A172 (cell line): ENCODE measurements at regions not wholly inside any gene's neighbourhood (a gene's known extent, or its start where the extent isn't known, plus 50 kb on each side); places are given as distances from the start of the nearest gene placed in this dataset.

Source experiments
- DNase-seq: peaks from one replicate; pipeline ENCODE4 v3.0.0-alpha.2; 2015; ENCODE audit warnings: low spot score

DNA sequence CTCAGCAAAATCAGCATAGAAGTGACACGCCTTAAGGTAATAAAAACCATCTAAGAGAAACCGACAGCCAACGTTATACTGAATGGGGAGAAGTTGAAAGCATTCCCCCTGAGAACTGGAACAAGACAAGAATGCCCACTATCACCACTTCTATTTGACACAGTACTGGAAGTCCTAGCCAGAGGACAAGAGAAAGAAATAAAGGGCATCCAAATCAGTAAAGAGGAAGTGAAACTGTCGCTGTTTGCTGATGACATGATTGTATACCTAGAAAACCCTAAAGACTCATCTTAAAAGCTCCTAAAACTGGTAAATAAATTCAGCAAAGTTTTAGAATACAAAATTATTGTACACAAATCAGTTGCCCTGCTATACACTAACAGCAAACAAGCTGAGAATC lies 393.3 kb downstream of the KIF4B start:
- no peak for DNase-seq

DNA sequence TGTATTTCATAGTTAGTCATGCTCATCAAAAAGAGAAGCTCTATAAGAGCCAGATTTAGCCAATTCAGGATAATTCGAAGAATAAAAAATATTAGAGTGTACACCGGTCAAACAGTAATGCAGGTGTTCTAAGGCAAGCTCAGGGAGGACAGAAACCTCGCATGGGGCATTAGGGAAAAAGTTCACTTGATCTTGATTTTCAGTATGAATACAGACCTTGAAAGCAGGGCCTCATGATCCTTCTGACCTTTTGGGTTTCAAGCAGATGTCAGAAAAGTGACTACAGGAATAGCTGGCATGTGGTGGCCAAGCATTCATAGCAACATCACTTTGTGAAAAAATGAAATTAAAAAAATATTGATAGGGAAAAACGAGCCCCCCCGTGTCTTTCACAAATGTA lies 394.9 kb downstream of the KIF4B start:
- DNase-seq = no peak

DNA sequence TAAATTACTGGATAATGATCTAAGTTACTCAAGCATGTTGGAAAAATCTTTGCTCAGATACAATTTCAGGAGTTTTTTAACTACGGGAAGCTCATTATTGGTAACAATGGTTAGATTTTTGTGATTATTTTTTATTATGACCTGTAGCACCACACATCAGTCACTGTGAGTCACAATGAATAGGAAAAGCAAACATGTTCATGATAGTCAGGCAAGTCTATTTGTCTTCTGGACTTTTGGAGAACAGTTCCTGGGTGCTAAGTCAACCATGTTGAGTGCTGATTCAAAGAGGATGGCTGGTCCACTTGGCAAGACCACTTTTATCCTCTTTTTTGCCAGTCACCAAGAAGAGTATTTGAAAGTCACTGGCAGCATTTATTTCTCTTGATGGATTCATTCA lies 403.2 kb downstream of the KIF4B start:
- DNase-seq = no peak

DNA sequence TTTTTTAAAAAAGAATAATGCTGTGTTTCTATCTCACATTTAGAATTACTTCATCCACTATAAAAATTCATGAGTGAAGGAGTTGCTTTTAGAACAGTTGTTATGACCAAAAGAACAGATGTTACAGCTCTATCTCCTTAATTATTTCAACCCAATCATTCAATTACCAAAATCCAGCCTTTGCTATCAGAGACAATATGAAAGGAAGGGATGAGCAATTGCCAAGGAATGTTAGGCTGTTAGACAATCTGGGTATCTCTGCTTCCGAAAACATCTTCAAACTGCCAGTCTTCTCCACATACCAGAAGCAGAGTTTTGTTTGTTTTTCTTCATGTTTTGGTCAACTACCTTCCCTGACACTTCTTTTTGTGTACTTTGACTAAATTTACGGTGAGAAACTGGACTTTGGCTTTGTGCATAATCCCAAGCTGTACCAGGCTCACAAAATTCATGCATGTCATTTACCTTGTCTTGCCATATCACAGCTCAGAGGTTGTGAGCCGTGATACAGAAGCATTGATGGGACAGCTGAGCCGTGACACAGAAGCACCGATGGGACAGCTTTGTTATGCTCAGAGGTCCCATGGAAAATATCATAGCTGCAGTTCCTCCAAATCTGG lies 405.5 kb downstream of the KIF4B start:
- no peak for DNase-seq

DNA sequence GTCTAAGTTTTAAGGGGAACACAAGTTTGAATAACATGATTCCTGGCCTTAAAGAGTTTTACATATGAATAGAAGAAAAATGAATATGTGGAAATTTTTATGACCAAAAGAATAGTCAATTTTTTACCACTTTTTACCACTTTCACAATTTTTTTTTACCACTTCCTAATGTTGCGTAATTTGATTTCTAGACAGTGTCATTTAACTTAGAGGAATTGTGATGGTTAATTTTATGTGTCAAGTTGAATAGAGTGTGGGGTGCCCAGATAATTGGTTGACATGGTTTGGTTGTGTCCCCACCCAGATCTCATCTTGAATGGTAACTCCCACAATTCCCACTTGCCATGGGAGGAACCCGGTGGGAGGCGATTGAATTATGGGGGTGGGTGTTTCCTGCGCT lies 416.6 kb downstream of the KIF4B start:
- no peak for DNase-seq

DNA sequence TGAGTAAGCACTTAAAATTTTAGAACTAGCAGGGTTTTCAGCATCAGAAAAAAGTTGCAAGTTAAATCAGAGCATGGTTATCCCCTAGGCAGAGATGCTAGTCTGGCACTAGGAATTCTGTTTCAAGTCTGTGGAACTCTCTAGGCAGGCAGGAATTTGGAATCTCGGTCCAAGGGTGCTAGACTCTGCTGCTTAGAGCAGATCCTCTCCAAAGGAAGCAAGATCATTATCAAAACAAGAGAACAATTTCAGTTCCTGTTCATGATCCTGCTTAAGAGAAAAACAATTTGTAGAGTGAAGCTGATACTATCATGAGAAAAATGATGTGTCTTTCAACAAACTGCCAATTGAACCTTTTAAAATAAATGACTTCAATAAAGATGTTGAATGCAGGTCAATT lies 420.7 kb downstream of the KIF4B start:
- DNase-seq = no peak

DNA sequence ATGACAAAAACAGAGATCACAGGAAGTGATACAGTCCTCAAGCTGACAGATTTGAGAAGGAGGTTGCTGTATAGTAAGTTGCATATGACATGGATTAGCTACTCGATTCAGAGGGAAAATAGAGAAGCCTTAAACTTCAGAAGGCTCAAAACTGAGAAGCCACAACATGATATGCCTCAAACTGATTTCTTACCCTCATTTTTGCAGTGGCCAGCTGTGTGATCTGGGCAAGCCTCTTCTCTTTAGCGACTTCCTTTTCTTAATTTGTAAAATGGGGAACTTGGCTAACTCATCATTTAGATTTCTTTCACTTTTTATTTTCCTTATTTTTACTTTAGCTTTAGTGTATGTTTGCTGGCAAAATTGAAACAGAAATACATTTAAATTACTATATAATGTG lies 421.1 kb downstream of the KIF4B start:
- no peak for DNase-seq

DNA sequence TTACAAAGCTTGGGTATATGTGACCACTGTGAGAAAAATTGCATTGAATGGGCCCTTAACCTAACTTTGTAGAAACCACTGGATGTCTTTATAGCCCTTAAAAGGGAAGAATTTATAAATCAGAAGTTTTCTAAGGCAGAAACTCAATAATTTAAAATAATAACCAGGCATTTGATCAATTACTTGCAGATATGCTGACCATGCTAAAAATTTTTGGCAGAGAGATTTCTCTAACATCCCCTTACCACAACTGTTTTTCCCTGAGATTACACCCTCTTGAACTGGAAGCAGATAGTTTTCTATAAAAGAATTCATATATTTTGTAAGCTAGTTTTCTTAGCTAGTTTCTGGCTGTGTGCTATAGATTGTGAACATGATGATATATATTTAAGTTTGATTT lies 428.3 kb downstream of the KIF4B start:
- no peak for DNase-seq

DNA sequence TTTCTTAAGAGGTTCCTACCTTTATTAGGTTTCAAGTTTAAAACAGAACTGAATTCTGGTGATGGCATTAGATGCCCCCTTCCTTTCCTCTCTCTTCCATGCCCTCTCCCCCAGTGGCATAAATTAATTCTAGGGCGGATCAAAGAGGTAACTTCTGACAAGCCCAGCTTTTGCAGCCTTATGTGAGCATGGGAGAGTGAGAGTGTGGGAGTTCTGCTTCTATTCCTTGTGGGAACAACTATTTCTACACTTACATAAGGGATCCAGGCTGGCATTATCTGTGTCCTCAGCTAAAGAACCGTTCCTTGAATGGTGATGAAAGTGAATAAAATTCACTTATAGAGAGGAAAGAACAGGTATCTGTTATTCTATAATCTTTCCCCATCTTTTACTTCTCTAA lies 437.6 kb downstream of the KIF4B start:
- no peak for DNase-seq

DNA sequence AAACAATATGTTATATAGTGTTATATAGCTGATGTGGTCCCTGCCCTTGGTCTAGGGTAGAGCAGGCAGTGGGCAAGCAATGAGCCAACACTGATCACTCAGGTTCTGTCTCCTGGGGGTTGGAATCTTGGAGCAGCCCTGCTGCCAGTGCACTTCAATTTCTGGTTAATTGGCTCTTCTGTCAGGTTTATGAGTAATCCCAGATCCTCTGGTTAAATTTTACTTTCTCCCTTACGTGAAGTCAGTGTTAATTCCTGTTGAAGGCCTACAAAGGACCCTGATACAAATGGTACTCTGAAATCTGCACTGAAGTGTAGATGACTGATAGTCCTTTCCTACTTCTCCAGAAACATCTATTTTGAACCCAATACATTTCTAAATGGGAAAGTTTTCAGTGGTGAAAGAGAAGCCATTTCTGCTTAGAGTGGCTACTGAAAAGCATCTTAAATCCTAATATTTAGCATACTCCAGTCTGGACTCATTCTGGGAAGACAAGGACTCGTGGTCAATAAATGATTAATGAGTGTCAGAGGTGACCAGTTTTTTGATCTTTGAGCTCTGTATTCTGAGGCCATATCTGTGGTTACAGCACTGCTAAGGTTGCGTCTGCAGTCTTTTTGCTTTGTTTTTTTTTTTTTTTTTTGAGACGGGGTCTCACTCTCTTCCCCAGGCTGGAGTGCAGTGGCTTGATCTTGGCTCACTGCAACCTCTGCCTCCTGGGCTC lies 442.4 kb downstream of the KIF4B start:
- DNase-seq = no peak

DNA sequence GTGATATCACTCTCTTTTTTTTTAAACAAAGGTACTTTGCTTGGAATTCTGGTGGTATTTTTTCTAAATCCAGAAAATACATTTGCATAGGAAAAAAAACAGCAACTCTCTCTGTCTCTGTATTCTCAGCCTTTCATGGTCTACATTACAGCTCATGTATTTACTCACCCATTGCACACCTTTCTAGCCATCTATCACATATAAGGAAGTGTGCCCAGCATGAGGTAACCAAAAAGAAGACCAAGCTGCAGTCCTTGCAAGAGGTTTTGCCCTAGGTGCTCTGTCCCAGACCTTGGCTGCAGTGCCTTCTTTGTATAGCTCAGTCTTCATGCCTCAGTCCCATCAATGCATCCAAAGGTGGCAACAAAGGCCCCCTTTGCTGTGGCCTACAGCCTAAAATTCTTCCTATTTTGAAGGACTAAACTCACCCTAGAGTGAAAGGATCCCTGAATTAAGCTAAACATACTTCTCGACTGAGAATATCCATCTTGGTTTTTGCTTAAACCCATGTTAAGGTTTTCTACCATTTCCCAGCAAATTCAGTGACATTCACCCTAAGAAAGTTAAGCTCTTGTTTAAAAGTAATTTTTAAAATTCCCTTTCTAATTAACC lies 446.4 kb downstream of the KIF4B start:
- DNase-seq = no peak

DNA sequence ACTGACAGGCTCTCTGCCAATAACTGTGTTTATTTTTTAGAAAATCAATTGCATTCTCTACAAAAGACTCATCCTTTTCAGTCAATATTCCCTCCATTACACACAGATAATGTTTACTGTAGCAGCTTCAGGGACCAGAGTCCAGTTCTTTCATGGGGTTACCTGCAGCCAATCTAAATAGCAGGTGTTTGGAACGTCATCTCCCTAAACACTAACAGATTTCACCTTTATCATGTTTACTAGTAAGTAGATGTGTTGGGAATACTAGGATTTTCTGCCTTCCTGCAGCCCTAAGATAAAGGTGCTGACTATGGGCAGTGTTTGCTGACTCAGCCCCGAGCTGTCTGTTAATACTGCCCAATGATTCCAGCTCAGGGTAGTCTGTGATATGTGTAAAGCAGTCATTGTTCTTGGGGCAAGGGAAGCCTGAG lies 447.0 kb downstream of the KIF4B start:
- no peak for DNase-seq

DNA sequence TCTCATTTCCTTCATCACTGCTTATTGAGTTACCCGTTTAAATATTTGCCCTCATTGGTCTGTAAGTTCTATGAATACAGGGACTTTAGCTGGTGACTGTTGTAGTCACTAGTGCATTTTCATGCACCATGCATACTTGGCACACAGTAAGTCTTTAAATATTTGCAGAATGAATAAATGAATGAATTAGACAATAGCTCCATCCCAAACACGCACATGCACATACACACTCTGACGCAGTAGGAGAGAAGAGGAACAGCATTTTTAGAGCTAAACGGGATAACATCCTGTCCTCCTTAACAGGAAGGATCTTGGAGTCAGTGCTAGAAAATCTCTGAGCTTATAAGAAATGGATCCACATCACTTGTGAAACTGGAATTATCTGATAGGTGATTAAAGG lies 447.7 kb downstream of the KIF4B start:
- DNase-seq = no peak

DNA sequence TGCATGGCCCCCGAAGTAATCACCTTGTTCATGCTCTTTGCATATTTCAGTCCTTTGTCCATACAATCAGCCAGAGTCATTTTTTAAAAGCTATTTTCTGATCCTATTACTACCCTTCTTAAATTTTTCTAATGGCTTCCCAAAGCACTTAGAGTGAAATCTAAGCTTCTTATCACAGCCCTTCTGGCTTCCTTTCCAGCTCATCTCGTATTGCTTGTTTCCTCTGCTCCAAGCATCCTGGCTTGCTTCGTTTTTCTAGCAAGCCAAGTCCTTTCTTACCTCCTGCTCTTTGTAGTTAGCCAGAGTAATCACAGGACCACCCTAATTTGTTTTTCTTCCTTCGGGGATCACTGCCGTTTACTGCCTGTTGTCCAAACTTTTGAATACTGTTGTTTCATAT lies 453.3 kb downstream of the KIF4B start:
- DNase-seq = no peak

DNA sequence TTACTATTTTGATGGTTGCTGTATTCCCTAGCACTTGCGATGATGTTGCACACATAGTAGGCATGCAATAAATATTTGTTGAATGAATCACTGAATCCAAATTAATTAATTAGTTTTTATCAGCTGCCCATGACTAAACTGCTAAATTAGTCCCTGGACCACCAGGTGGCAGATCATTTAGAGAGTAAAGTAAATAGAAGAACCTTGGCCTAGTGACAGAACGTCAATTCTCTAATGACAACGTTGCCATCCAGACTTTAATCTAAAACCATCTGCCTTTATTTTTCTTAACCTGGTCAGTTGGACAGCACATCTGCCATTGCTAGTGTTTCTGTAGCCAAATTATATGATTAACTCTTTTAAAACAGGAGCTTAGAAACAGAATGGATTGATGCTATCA lies 457.5 kb downstream of the KIF4B start:
- DNase-seq = no peak

DNA sequence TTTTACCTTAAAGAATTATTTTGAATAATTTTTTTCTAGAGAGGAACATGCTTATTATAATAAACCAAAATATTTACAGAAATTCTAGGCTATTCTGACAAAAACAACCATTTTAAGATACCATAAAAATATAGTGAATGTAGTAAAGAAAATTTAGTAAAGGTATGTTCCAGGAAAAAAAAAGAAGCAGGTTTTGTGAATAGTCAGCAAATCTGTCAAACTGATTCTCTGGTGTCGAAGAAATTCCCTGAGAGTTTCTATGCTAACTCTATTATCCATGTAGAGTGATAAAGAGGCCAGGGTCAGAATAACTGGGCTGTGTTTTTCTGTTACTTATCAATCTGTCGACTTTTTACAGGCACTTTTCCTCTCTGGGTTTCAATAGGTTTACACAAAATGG lies 459.2 kb downstream of the KIF4B start:
- DNase-seq = no peak

DNA sequence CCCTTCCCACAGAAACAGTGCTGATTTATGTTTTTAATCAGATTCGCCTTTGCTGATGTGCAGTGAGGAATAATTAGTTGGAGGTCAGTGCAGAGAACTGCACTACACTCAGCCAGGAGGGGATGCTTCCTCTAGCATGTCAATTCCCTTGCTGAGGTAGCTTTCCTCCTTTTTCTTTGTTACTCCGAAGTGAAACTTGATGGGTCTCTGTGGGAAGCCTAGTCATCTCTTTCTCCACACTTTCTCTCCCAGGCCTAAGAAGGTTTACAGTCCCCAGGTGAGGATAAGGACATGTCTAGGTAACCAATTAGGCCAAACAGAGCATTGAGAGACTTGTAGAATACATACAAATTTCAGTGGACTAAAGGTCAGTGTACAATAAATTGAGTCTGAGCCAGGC lies 461.8 kb downstream of the KIF4B start:
- DNase-seq = no peak

DNA sequence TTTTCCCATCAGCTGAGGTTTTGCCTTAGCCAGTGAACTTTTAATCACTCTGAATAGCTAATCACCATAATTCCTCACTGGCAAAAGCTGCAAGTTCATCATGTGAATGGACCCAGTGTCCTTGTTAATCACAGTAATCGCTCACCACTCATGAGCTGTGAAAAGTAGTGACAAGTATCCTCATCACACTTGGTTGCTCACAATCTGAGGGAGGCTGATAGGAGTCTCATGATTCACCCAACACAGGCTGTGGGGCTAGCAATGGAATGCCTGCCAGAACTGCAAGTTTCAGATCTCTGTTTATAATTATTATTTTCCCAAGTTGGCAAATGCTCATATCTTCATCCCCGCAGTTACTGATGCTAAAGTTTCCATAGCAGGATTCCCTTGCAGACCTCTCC lies 467.2 kb downstream of the KIF4B start:
- no peak for DNase-seq

DNA sequence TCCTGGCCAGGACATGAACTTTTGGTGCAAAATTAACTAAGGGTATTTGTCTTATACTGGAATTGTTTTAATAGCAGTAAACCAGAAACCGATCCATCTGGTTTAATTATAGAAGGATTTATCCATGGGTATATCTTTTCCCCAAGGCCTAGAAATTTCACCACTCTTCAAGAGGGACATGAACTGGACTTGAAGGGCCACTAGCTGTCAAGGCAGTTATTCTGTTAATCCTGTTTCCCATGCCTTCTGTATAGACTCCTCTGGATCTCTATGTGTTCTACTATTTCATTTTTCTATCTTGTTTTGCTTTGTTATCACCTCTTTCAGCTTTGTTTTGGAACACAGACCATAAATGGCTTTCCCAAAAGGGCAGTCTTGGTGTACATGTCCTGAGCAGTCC lies 467.6 kb downstream of the KIF4B start:
- DNase-seq = no peak

DNA sequence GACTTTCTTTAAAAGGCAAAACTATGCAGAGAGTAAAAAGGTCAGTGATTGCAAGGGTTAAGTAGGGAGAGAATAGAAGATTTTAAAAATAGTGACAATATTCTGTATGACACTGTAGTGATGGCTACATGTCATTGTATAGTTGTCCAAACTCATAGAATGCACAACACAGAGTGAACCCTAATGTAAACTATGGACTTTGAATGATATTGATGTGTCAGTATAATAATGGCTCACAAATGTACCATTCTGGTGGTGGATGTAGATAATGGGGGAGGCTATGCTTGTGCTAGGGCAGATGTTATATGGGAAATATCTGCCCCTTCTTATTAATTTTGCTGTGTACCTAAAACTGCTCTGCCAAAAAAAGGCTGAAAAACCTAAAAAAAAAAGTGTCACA lies 468.9 kb downstream of the KIF4B start:
- no peak for DNase-seq

DNA sequence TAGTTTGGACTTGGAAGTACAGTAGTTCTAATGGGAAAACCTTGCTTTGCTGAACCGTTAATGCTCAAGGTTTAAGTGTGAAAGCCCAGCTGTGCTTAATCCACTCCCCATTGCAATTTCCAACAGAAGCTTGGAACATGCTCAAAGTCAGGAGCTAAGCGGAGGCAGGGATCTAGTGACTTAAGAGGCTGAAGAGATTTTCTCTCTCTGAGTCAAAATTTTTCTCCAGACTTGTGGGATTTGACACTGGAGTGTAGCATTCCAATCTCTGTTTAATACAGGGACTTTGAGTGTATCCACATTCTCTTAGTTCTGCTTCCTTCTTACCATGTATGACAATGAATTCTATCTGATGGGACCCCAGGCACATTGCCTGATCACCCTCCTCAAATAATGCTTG lies 471.8 kb downstream of the KIF4B start:
- no peak for DNase-seq

DNA sequence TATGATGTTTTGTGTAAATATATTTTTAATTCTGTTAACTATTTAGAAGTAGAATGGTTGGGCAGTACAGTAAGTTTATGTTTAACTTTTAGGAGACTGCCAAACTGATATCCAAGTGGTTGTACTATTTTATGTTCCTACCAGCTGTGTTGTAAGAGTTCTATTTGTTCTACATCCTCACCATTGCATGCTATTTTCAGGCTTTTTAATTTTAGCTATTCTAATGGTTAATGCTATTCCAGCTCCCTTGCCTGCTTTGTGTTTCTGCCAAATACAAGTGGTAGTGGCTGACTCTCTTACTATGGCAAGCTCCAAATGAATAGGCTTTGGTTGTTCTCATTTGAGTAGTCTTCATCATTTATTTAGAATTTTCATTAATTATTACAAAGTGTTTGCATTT lies 476.4 kb downstream of the KIF4B start:
- no peak for DNase-seq

DNA sequence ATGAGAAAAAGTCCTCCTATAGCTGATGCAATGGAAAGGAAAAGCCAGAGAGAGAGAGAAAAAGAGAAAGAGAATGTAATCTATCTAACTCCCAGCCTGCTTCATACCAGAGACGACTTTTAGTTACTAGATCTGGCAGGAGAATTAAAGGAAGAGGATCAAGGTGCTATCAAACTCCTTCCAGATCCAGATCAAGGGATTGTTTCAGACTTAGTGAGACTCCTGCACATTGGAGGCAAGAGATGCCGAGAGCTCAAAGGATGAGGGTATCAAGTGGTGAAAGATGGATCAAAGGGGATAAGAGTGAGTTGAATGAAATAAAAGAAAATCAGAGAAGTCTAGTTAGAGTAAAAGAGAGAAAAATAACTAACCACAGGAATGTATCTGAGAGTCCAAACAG lies 478.6 kb downstream of the KIF4B start:
- no peak for DNase-seq

DNA sequence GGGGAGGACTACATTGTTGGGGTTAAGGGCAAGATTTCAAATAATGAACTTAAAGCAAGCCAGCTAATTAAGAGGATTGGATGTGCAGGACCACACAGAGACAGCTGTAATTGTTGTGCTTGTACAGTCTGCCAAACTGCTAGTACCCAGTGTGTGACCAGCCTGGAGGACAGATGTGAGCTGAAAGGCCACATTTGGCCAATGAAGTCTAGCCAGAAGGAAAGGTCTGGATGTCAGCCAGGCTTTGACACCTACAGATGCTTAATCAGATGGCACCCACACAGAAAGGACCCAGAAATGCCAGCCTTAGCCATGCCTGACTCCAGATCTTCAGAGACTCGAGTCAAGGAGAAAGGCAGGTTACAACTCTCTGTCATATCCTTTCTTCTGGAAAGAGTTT lies 491.1 kb downstream of the KIF4B start:
- DNase-seq = no peak
